B cell (primary cell): ENCODE measurements at regions not wholly inside any gene's neighbourhood (a gene's known extent, or its start where the extent isn't known, plus 50 kb on each side); places are given as distances from the start of the nearest gene placed in this dataset.
"Not testable (repeated sequence)": the region's sequence is repeated elsewhere in the genome, so short reads cannot be mapped to it uniquely, and the experiment has no call there.

Experiments
- ATAC-seq: fragments of 200-7000 bp; cut with Tn5 transposase; one replicate; pipeline ENCODE4 v1.10.0; 2021; ENCODE audit warnings: low read depth, mild to moderate bottlenecking, moderate number of reproducible peaks, moderate library complexity
- CTCF ChIA-PET: fragments of 350-600 bp; sonication (Branson Sonifier 250); formaldehyde crosslinking; loops from one replicate; lab custom pipeline; 2021; ENCODE audit warnings: antibody characterized with exemption, inconsistent platforms; lab: Charles Lee
- POLR2A ChIA-PET: fragments of 350-600 bp; sonication (Branson Sonifier 250); formaldehyde crosslinking; loops from one replicate; lab custom pipeline; 2021; ENCODE audit warnings: antibody characterized with exemption; lab: Charles Lee
- DNase-seq: peaks from one replicate; pipeline ENCODE4 v3.0.0; 2013
- H2AFZ ChIP-seq: 2 replicates; pipeline ENCODE4 v1.6.1; 2012; ENCODE audit warnings: mild to moderate bottlenecking, low read depth, low read length; ENCODE audit not compliant: insufficient read depth, poor library complexity, severe bottlenecking
- H3K27ac ChIP-seq, 2 donors: 1 replicate in 1 of 2; 2 replicates in 1 of 2; pipeline ENCODE4 v1.5.1; 2012 to 2013; ENCODE audit warnings: low read length in 2 of 2, mild to moderate bottlenecking in 2 of 2, moderate library complexity in 1 of 2
- H3K27me3 ChIP-seq, 4 experiments: fragments of 200-600 bp in 1 of 4; sonication (generic) in 1 of 4; replicated peaks in 1 of 4; 1 replicate in 2 of 4; 2 replicates in 2 of 4; pipeline versions ENCODE4 v1.6.1 to v1.7.0; 2013 to 2016; ENCODE audit warnings: low read length in 3 of 4, mild to moderate bottlenecking in 2 of 4, mixed read lengths in 1 of 4, moderate library complexity in 1 of 4; ENCODE audit not compliant: insufficient read depth in 4 of 4, control insufficient read depth in 3 of 4; ENCODE audit errors: control extremely low read depth in 1 of 4
- H3K36me3 ChIP-seq, 2 experiments: replicated peaks in 1 of 2; 1 replicate in 1 of 2; 2 replicates in 1 of 2; pipeline versions ENCODE4 v1.6.1 to v1.7.1; 2013; ENCODE audit warnings: low read length in 1 of 2; ENCODE audit not compliant: insufficient read depth in 2 of 2, control insufficient read depth in 1 of 2; ENCODE audit errors: control extremely low read depth in 1 of 2, extremely low read depth in 1 of 2
- H3K4me1 ChIP-seq, 2 donors: fragments of 200-600 bp in 1 of 2; sonication (generic) in 1 of 2; 1 replicate in 1 of 2; 2 replicates in 1 of 2; pipeline versions ENCODE4 v1.5.1 to v1.6.1; 2013 to 2017; ENCODE audit warnings: low read length in 2 of 2; ENCODE audit not compliant: control insufficient read depth in 2 of 2, insufficient read depth in 2 of 2
- H3K4me2 ChIP-seq: replicated peaks from 2 replicates; pipeline ENCODE3; 2012; ENCODE audit warnings: mild to moderate bottlenecking, low read depth, low read length; ENCODE audit not compliant: poor library complexity, severe bottlenecking
- H3K4me3 ChIP-seq, 5 experiments: fragments of 200-600 bp in 1 of 5; sonication (generic) in 1 of 5; 1 replicate in 3 of 5; 2 replicates in 2 of 5; pipeline versions ENCODE4 v1.5.1 to v1.7.0; 2011 to 2016; ENCODE audit warnings: low read length in 4 of 5, mild to moderate bottlenecking in 4 of 5, low read depth in 2 of 5, control low read depth in 1 of 5, moderate library complexity in 1 of 5; ENCODE audit not compliant: insufficient read depth in 1 of 5; ENCODE audit errors: control extremely low read depth in 1 of 5, extremely low read depth in 1 of 5
- H3K79me2 ChIP-seq: fragments of 200-600 bp; sonication (generic); one replicate; pipeline ENCODE4 v1.6.0; 2016; ENCODE audit warnings: low read length; ENCODE audit not compliant: control insufficient read depth, insufficient read depth
- H3K9ac ChIP-seq: fragments of 200-600 bp; sonication (generic); 2 replicates; pipeline ENCODE4 v1.6.1; 2017; ENCODE audit warnings: mild to moderate bottlenecking, low read length, moderate library complexity
- H3K9me3 ChIP-seq, 3 donors: one replicate each; pipeline versions ENCODE4 v1.6.1 to v1.7.1; 2013; ENCODE audit warnings: low read length in 2 of 3; ENCODE audit not compliant: control insufficient read depth in 2 of 3, insufficient read depth in 1 of 3; ENCODE audit errors: control extremely low read depth in 1 of 3
- H4K20me1 ChIP-seq: 2 replicates; pipeline ENCODE4 v1.6.0; 2012; ENCODE audit warnings: mild to moderate bottlenecking, low read length; ENCODE audit not compliant: insufficient read depth, control insufficient read depth, poor library complexity, severe bottlenecking
- H3K27ac Mint-ChIP-seq: one replicate; pipeline ENCODE4 v1.8.0; 2021; ENCODE audit warnings: mixed read lengths
- H3K27me3 Mint-ChIP-seq: one replicate; pipeline ENCODE4 v1.8.0; 2021; ENCODE audit warnings: mixed read lengths
- H3K4me1 Mint-ChIP-seq: one replicate; pipeline ENCODE4 v1.8.0; 2021; ENCODE audit warnings: mixed read lengths
- H3K4me3 Mint-ChIP-seq: one replicate; pipeline ENCODE4 v1.8.0; 2021; ENCODE audit warnings: mixed read lengths
- H3K9me3 Mint-ChIP-seq: one replicate; pipeline ENCODE4 v1.8.0; 2022; ENCODE audit warnings: mixed read lengths; ENCODE audit not compliant: insufficient read depth
- CTCF ChIP-seq: fragments of 200-600 bp; IDR thresholded peaks from one replicate; pipeline ENCODE4 v1.8.0; 2022; ENCODE audit warnings: antibody characterized with exemption, mild to moderate bottlenecking
- EZH2 ChIP-seq: IDR thresholded peaks from 2 replicates; pipeline ENCODE4 v1.6.1; 2012; ENCODE audit warnings: borderline replicate concordance, low read depth, mild to moderate bottlenecking, moderate library complexity, low read length; ENCODE audit not compliant: insufficient read depth, poor library complexity, severe bottlenecking
- WGBS: methylation state at CpG from one replicate; pipeline ENCODE4 v1.1.5; 2013; ENCODE audit warnings: missing lambda C conversion rate; ENCODE audit not compliant: insufficient coverage; 5-methylcytosine and 5-hydroxymethylcytosine counted together
- intact Hi-C: fragments of 100-400 bp; cut with micrococcal nuclease; formaldehyde crosslinking; loops from one replicate; pipeline ENCODE4 v1.10.0; 2022

DNA sequence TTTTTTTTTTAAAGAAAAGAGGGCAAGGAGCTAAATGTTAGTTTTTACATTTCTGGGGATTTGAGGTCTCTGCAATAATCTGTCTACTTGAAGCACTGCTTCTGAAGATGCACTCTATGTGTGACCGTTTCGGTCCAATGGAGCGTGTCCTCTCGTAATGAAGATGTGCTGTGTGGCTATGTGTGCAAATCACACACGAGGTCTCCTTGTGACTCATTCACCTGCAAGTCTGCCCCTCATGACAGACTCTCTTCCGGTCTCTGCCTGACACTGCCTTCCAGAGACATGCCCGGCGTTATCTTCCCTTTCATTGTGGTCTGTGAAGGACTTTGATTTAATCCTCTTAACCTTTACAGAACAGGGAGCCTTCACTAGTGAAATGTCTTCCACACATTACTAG, 84.3 kb downstream of the TRAM1L1 start:
- H3K4me1 ChIP-seq: no peaks in the 10 kb centered on the region
- no peak overlapping the region for H3K27ac ChIP-seq
- H3K4me3 ChIP-seq: no peak overlapping the region
- DNase-seq: no peak
- intact Hi-C loops: no loop called here
- 79% methylated on average over 7 of the region's 8 CpGs for WGBS
- TF ChIP-seq EZH2 (no peak), CTCF (no peak)
- no peak overlapping the region for H2AFZ ChIP-seq
- no peaks in the 10 kb centered on the region for H4K20me1 ChIP-seq
- ChIA-PET CTCF (no interaction called here), POLR2A (no interaction called here)
- H3K27me3 ChIP-seq: no peaks in the 10 kb centered on the region
- Mint-ChIP-seq H3K27ac (no peak overlapping the region), H3K4me3 (no peak overlapping the region), H3K27me3 (no peaks in the 10 kb centered on the region), H3K4me1 (no peaks in the 10 kb centered on the region), H3K9me3 (no peaks in the 10 kb centered on the region)
- H3K9me3 ChIP-seq: no peaks in the 10 kb centered on the region
- H3K36me3 ChIP-seq: no peaks in the 10 kb centered on the region
- no peak overlapping the region for H3K9ac ChIP-seq
- no peak overlapping the region for H3K4me2 ChIP-seq
- no peak for ATAC-seq
- H3K79me2 ChIP-seq: no peaks in the 10 kb centered on the region

DNA sequence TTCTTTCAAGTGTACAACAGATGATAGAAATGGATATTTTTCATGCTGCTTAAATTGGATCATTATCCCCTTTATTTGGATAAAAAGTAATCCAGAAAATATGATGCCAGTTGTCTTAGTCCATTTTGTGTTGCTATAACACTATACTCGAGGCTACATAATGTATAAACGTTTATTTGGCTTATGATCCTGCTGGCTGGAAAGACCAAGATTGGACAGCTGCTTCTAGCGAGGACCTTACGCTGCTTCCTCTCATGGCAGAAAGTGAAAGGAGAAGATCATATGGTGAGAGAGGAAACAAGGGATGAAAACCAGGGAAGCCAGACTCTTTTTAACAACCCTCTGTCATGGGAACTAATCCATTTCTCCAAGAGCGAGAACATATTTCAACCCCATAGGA, 102.7 kb downstream of the TRAM1L1 start:
- Histone ChIP-seq H3K27ac (no peak overlapping the region), H4K20me1 (no peaks in the 10 kb centered on the region), H3K27me3 (no peaks in the 10 kb centered on the region), H3K4me3 (no peak overlapping the region), H3K9ac (no peak overlapping the region), H3K36me3 (no peaks in the 10 kb centered on the region), H3K79me2 (no peaks in the 10 kb centered on the region), H2AFZ (no peak overlapping the region), H3K4me1 (no peaks in the 10 kb centered on the region), H3K9me3 (peaks cover 0 to 8% (median 0%) of the 10 kb centered on the region in 3 donors), H3K4me2 (no peak overlapping the region)
- ChIA-PET POLR2A (no interaction called here), CTCF (no interaction called here)
- no peak overlapping the region for H3K27ac Mint-ChIP-seq
- no peak overlapping the region for H3K4me3 Mint-ChIP-seq
- intact Hi-C loops: no loop called here
- H3K9me3 Mint-ChIP-seq: peaks cover 5% of the 10 kb centered on the region
- H3K4me1 Mint-ChIP-seq: no peaks in the 10 kb centered on the region
- TF ChIP-seq CTCF (no peak), EZH2 (no peak)
- no peak for DNase-seq
- no peak for ATAC-seq
- no peaks in the 10 kb centered on the region for H3K27me3 Mint-ChIP-seq
- 100% methylated on average over 1 of the region's 5 CpGs for WGBS

DNA sequence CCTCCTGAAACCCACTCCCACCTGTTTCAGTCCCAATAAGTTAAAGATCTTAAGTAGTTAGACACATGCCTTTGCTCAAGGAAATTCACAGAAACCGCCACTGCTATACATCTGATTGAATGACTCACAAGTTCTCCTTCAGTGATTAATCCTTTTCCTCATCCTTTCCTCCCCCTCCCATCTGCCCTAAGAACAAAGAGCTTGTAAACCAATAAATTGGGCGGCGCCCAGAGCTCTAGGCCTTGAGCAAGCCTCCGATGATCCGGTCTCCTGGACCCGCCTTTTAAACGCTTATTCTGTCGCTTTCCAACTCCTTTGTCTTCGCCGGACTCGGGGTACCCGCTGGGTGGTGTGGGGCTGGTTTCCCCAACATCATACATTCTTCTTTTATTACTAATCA, 104.9 kb downstream of the TRAM1L1 start:
- H3K4me3 ChIP-seq, H4K20me1 ChIP-seq, H3K27me3 ChIP-seq, H3K9ac ChIP-seq, H3K9me3 Mint-ChIP-seq, CTCF ChIA-PET, intact Hi-C loops, H3K36me3 ChIP-seq, H3K4me3 Mint-ChIP-seq, H3K4me1 Mint-ChIP-seq, H3K9me3 ChIP-seq, H3K27me3 Mint-ChIP-seq, H3K4me1 ChIP-seq, H3K4me2 ChIP-seq, H3K27ac Mint-ChIP-seq, POLR2A ChIA-PET, H3K27ac ChIP-seq, H2AFZ ChIP-seq, H3K79me2 ChIP-seq, ATAC-seq, DNase-seq: not testable (repeated sequence)
- 94% methylated on average over 3 of the region's 12 CpGs for WGBS
